Prostate gland (tissue), 2 donors: ENCODE measurements at regions not wholly inside any gene's neighbourhood (a gene's known extent, or its start where the extent isn't known, plus 50 kb on each side); places are given as distances from the start of the nearest gene placed in this dataset.
"Not testable (repeated sequence)": the region's sequence is repeated elsewhere in the genome, so short reads cannot be mapped to it uniquely, and the experiment has no call there.

ENCODE experiments used
- DNase-seq: peaks from one replicate; pipeline ENCODE4 v3.0.0-alpha.2; 2019; ENCODE audit warnings: low spot score
- H3K27ac ChIP-seq, 2 donors: fragments of 200-600 bp; sonication (generic); 2 replicates each; pipeline ENCODE4 v1.5.1; 2017 to 2019
- H3K27me3 ChIP-seq: fragments of 200-600 bp; sonication (generic); replicated peaks from 2 replicates; pipeline ENCODE4 v1.5.1; 2019; ENCODE audit not compliant: insufficient read depth
- H3K36me3 ChIP-seq, 2 donors: fragments of 200-600 bp; sonication (generic); 1 replicate in 1 of 2; 2 replicates in 1 of 2; pipeline versions ENCODE4 v1.5.1 to v1.8.1; 2017 to 2019
- H3K4me1 ChIP-seq: fragments of 200-600 bp; sonication (generic); replicated peaks from 2 replicates; pipeline ENCODE4 v1.5.1; 2019
- H3K4me3 ChIP-seq, 2 donors: fragments of 200-600 bp; sonication (generic); 2 replicates each; pipeline ENCODE4 v1.5.1; 2017 to 2019
- H3K9me3 ChIP-seq: fragments of 200-600 bp; sonication (generic); 2 replicates; pipeline ENCODE4 v1.5.1; 2017
- POLR2A ChIP-seq: fragments of 450-650 bp; IDR thresholded peaks from one replicate; pipeline ENCODE4 v1.6.1; 2016; ENCODE audit warnings: antibody characterized with exemption, mild to moderate bottlenecking
- POLR2AphosphoS5 ChIP-seq: sonication (generic); formaldehyde crosslinking; IDR thresholded peaks from one replicate; pipeline ENCODE4 v1.6.1; 2017; ENCODE audit warnings: antibody characterized with exemption
- WGBS: methylation state at CpG from one replicate; pipeline ENCODE4 v1.1.5; 2018; 5-methylcytosine and 5-hydroxymethylcytosine counted together
- intact Hi-C: fragments of 100-400 bp; cut with DNase I; formaldehyde crosslinking; loops from one replicate; pipeline ENCODE4 v1.14.2; 2022
- TF ChIP-seq, protein P1 (sequence below), 4 experiments: fragments of 200-600 bp in 2 of 4; fragments of 450-650 bp in 2 of 4; sonication (generic) in 2 of 4; IDR thresholded peaks; 1 replicate in 3 of 4; 2 replicates in 1 of 4; pipeline ENCODE4 v1.5.1; 2016 to 2019; ENCODE audit warnings: antibody characterized with exemption in 4 of 4, mild to moderate bottlenecking in 2 of 4, moderate library complexity in 2 of 4

DNA sequence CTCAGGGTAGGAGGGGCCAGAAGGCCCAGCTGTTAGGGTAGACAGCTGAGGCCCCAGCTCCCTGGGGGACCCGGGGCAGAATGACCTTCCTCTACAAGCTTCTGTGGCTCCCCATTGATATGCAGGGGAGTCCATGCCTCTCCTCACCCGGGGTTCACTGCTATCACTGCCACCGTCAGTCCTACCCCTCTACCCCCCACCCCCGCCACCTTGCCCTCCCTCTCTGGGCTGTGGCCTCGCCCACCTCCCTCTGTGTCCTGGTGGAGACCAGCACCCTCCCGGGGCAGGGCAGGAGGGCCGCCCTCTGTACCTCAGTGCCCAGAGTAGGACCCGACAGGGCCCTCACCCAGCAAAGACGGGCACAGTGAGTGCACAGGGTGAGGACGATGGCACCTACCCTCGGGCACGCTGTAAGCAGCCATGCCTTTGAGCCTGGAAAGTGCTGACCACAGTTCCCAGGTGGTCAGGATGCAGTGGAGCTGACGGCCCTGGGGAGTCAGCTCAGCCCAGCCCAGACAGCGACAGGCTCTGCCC lies 88.4 kb upstream of the SFSWAP start:
- H3K4me1 ChIP-seq, result no peaks in the 10 kb centered on the region
- 67% methylated on average over 14 of the region's 14 CpGs for WGBS
- intact Hi-C loops, result no loop called here
- H3K27me3 ChIP-seq, result peaks cover 6% of the 10 kb centered on the region
- H3K36me3 ChIP-seq, result no peaks in the 10 kb centered on the region
- H3K9me3 ChIP-seq, result no peaks in the 10 kb centered on the region
- DNase-seq, result no peak
- TF ChIP-seq POLR2AphosphoS5, result no peak
- no peak for TF ChIP-seq POLR2A
- TF ChIP-seq, protein P1, sequence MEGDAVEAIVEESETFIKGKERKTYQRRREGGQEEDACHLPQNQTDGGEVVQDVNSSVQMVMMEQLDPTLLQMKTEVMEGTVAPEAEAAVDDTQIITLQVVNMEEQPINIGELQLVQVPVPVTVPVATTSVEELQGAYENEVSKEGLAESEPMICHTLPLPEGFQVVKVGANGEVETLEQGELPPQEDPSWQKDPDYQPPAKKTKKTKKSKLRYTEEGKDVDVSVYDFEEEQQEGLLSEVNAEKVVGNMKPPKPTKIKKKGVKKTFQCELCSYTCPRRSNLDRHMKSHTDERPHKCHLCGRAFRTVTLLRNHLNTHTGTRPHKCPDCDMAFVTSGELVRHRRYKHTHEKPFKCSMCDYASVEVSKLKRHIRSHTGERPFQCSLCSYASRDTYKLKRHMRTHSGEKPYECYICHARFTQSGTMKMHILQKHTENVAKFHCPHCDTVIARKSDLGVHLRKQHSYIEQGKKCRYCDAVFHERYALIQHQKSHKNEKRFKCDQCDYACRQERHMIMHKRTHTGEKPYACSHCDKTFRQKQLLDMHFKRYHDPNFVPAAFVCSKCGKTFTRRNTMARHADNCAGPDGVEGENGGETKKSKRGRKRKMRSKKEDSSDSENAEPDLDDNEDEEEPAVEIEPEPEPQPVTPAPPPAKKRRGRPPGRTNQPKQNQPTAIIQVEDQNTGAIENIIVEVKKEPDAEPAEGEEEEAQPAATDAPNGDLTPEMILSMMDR (IDR thresholded peaks at IDR 0.05), result no peak
- H3K4me3 ChIP-seq, result no peak overlapping the region
- no peak overlapping the region for H3K27ac ChIP-seq

DNA sequence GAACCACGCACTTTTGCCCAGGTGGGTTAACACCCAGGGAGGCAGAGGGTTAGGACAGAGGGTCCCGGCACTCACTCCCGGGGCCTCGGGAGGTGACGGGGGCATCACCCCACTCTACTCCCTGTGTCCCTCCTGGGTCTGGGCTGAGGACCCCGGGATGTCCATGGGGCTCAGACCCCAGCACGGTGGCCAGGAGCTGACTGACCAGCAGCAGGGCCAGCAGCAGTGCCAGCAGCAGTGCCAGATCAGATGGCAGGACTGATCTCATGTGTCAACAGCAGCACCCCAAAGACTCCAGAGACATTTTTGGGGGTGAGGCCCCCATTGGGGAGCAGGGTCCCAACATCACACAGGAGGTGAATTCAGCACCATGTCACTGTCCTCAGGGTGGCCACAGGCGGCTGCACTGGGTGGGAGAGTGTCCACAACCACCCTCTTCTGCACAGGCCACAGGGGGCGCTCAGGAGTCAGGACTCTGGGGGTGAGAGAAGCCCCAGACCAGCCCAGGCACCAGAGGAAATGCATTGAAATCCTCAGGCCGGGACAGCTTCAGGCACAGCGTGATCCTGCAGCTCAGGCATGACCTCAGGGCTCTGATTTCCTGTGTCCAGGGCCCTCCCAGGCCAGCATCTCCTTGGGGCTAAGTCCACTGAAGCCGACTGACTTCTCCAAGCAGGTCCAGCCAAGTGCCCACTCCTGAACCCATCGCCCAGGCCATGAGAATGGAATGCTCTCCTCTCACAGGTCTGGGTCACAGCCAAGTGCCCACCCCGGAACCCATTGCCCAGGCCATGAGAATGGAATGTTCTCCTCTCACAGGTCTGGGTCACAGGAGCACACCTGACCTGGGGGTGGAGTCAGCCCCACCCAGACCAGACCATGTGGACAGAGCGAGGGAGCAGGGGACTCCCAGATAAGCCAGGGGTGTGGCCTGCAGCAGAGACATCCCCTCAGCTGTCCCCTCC lies 87.2 kb upstream of the SFSWAP start:
- H3K36me3 ChIP-seq, H3K4me3 ChIP-seq, DNase-seq, H3K4me1 ChIP-seq, intact Hi-C loops, H3K27ac ChIP-seq, H3K9me3 ChIP-seq: not testable (repeated sequence)
- H3K27me3 ChIP-seq, result peaks cover 11% of the 10 kb centered on the region
- 82% methylated on average over 12 of the region's 15 CpGs for WGBS

DNA sequence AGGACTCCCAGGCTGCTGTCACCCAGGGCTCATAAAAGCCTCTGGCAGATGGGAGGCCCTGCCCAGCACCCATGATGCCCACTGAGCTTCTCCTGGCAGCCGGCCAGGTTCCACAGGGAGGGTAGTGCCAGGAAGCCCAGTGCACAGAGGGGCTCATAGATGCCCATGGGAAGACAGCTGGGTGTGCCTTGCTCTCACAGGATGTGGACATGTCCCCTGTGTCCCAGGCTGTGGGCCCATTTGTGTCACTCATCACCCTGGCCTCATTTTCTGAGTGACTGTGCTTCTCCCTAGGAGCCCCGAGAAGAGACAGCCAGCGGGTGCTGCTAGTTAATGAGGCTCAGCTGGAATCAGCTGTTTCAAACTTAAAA lies 86.5 kb upstream of the SFSWAP start:
- DNase-seq, H3K27ac ChIP-seq, H3K4me1 ChIP-seq, H3K4me3 ChIP-seq, intact Hi-C loops, H3K9me3 ChIP-seq, H3K36me3 ChIP-seq: not testable (repeated sequence)
- peaks cover 16% of the 10 kb centered on the region for H3K27me3 ChIP-seq
- 23% methylated on average over 3 of the region's 3 CpGs for WGBS

DNA sequence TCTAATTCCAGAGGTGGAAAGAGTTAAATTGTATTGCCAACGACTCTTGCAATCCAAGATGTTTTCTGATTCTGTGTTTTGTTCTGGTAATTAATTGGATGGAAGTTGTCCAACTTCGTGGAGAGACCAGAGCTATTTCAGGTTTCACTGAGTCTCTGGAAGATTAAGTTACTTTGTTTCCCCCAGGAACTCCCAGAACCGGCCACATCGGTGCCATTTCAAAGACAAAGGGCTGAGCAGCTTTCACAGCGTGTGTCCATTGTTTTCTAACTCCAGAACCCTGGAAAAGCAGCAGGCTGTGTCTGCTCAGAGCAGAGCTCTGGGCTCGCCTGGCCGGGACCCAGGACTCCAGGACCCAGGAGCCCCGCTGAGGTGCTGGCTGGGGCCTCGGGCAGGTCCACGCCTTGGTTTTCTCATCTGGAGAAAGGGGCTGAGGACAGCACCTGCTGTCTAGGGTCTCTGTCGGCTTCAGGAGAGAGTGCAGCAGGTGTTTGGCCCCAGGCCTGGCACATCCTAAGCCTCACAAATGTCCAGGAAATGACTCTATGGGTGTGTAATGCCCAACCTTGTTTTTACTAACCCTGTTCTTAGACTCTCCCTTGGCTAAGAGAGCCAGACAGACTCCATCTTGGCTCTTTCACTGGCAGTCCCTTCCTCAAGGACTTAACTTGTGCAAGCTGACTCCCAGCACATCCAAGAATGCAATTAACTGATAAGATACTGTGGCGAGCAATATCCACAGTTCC lies 86.0 kb upstream of the SFSWAP start:
- H3K36me3 ChIP-seq, H3K27ac ChIP-seq, DNase-seq, H3K4me1 ChIP-seq, H3K4me3 ChIP-seq, intact Hi-C loops, H3K9me3 ChIP-seq: not testable (repeated sequence)
- WGBS, result 14% methylated on average over 12 of the region's 12 CpGs
- peaks cover 16% of the 10 kb centered on the region for H3K27me3 ChIP-seq

DNA sequence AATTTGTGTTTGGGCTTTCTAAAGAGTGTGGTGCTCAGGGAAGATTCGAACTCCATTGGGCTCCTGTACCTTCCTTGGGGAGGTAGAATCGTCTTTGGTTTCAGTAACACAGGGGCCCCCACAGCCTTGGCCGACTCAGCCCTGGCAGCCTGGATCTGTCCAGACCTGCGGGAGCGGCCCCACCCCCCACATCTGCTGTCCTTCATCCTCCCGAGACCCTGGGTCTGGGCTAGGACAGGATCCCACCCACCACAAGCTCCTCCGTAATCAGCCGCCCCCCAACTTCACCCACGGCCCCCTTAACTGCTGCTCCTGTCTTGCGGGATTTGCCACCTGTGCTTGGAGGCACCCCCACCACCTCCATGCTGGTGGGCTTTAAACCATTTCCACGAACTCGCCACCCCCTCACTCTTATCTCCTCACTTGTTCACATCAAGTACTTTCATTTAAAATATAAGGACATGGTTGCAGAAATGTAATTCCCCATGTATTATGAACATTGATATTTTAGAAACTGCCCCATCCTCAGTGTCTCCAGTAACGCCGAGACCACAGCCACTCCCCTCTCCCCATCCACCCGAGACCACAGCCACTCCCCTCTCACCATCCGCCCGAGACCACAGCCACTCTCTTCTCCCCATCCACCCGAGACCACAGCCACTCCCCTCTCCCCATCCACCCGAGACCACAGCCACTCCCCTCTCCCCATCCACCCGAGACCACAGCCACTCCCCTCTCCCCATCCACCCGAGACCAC lies 84.7 kb upstream of the SFSWAP start:
- intact Hi-C loops, result not testable (repeated sequence)

DNA sequence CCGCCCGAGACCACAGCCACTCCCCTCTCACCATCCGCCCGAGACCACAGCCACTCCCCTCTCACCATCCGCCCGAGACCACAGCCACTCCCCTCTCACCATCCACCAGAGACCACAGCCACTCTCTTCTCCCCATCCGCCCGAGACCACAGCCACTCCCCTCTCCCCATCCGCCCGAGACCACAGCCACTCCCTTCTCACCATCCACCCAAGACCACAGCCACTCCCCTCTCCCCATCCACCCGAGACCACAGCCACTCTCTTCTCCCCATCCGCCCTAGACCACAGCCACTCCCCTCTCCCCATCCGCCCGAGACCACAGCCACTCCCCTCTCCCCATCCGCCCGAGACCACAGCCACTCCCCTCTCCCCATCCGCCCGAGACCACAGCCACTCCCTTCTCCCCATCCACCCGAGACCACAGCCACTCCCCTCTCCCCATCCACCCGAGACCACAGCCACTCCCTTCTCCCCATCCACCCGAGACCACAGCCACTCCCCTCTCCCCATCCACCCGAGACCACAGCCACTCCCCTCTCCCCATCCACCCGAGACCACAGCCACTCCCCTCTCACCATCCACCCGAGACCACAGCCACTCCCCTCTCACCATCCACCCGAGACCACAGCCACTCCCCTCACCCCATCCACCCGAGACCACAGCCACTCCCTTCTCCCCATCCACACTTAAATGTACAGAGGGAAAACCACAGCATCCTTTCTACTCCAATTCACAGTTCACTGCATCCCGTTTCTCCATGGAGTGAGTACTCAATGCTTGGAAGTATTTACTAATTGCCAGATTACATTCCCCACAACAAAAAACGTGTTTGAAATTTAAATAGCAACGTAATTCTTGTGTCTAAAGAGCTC lies 83.5 kb upstream of the SFSWAP start:
- DNase-seq, H3K27ac ChIP-seq: not testable (repeated sequence)
- H3K27me3 ChIP-seq, result peaks cover 12% of the 10 kb centered on the region

More for the DNA sequence above, 84.7 kb upstream of the SFSWAP start:
- not testable (repeated sequence) for DNase-seq, H3K4me3 ChIP-seq, H3K36me3 ChIP-seq, H3K4me1 ChIP-seq, H3K9me3 ChIP-seq, H3K27ac ChIP-seq
- peaks cover 16% of the 10 kb centered on the region for H3K27me3 ChIP-seq
- WGBS, result 49% methylated on average over 21 of the region's 21 CpGs

More for the DNA sequence above, 83.5 kb upstream of the SFSWAP start:
- H3K4me3 ChIP-seq, H3K36me3 ChIP-seq, intact Hi-C loops, H3K9me3 ChIP-seq, H3K4me1 ChIP-seq: not testable (repeated sequence)
- 48% methylated on average over 21 of the region's 29 CpGs for WGBS
